Dendritic cell treated with granulocyte-macrophage colony-stimulating factor and Interleukin-4, amounts not matched to agents 40 ng/mL and 50 ng/mL, for 4 days (primary cell): ENCODE measurements at regions not wholly inside any gene's neighbourhood (a gene's known extent, or its start where the extent isn't known, plus 50 kb on each side); places are given as distances from the start of the nearest gene placed in this dataset.

ENCODE experiments used
- H3K27ac Mint-ChIP-seq: one replicate; pipeline ENCODE4 v1.8.0; 2022; ENCODE audit warnings: mild to moderate bottlenecking, mixed read lengths
- H3K27me3 Mint-ChIP-seq: one replicate; pipeline ENCODE4 v1.8.0; 2022; ENCODE audit warnings: mild to moderate bottlenecking, mixed read lengths
- H3K36me3 Mint-ChIP-seq: one replicate; pipeline ENCODE4 v1.8.0; 2022; ENCODE audit warnings: low read depth, mixed read lengths
- H3K4me1 Mint-ChIP-seq: one replicate; pipeline ENCODE4 v1.8.0; 2022; ENCODE audit warnings: low read depth, mixed read lengths
- H3K4me3 Mint-ChIP-seq: one replicate; pipeline ENCODE4 v1.8.0; 2022; ENCODE audit warnings: mild to moderate bottlenecking, moderate library complexity, mixed read lengths
- H3K9me3 Mint-ChIP-seq: one replicate; pipeline ENCODE4 v1.8.0; 2022; ENCODE audit warnings: mixed read lengths
- intact Hi-C: fragments of 100-400 bp; cut with micrococcal nuclease; formaldehyde crosslinking; loops from one replicate; pipeline ENCODE4 v1.15.0; 2022

- Mint-ChIP-seq H3K27me3 (peaks cover 5% of the 10 kb centered on the region), H3K4me1 (no peaks in the 10 kb centered on the region), H3K4me3 (no peak overlapping the region), H3K27ac (no peak overlapping the region), H3K36me3 (no peaks in the 10 kb centered on the region), H3K9me3 (no peaks in the 10 kb centered on the region)
- intact Hi-C loops, result no loop called here
These were observed 207.0 kb upstream of the SALL3 start for GRCh38 chr18:78772360-78773302.

GRCh38 chr18:78773303-78773755 is 206.3 kb upstream of the SALL3 start:
- Mint-ChIP-seq H3K36me3 (no peaks in the 10 kb centered on the region), H3K4me1 (no peaks in the 10 kb centered on the region), H3K27me3 (peaks cover 5% of the 10 kb centered on the region), H3K27ac (no peak overlapping the region), H3K4me3 (no peak overlapping the region), H3K9me3 (no peaks in the 10 kb centered on the region)
- intact Hi-C loops, result no loop called here

- Mint-ChIP-seq H3K27ac (no peak overlapping the region), H3K36me3 (no peaks in the 10 kb centered on the region), H3K27me3 (peaks cover 5% of the 10 kb centered on the region), H3K4me3 (no peak overlapping the region), H3K9me3 (no peaks in the 10 kb centered on the region), H3K4me1 (no peaks in the 10 kb centered on the region)
- intact Hi-C loops, result no loop called here
These were observed 205.8 kb upstream of the SALL3 start for GRCh38 chr18:78773819-78774218.

- peaks cover 2% of the 10 kb centered on the region for H3K27me3 Mint-ChIP-seq
- H3K36me3 Mint-ChIP-seq, result no peaks in the 10 kb centered on the region
- H3K9me3 Mint-ChIP-seq, result no peaks in the 10 kb centered on the region
- intact Hi-C loops, result no loop called here
- H3K27ac Mint-ChIP-seq, result no peak overlapping the region
- H3K4me1 Mint-ChIP-seq, result no peaks in the 10 kb centered on the region
- no peak overlapping the region for H3K4me3 Mint-ChIP-seq
These were observed 204.9 kb upstream of the SALL3 start for GRCh38 chr18:78774741-78775141.

- H3K27ac Mint-ChIP-seq, result no peak overlapping the region
- H3K4me3 Mint-ChIP-seq, result no peak overlapping the region
- no peaks in the 10 kb centered on the region for H3K9me3 Mint-ChIP-seq
- H3K4me1 Mint-ChIP-seq, result no peaks in the 10 kb centered on the region
- H3K36me3 Mint-ChIP-seq, result no peaks in the 10 kb centered on the region
- intact Hi-C loops, result no loop called here
- no peaks in the 10 kb centered on the region for H3K27me3 Mint-ChIP-seq
These were observed 203.5 kb upstream of the SALL3 start for GRCh38 chr18:78776151-78776550.

GRCh38 chr18:78776706-78777285 is 202.8 kb upstream of the SALL3 start:
- intact Hi-C loops, result no loop called here
- no peaks in the 10 kb centered on the region for H3K4me1 Mint-ChIP-seq
- H3K27ac Mint-ChIP-seq, result no peak overlapping the region
- no peaks in the 10 kb centered on the region for H3K9me3 Mint-ChIP-seq
- H3K27me3 Mint-ChIP-seq, result no peaks in the 10 kb centered on the region
- H3K36me3 Mint-ChIP-seq, result no peaks in the 10 kb centered on the region
- no peak overlapping the region for H3K4me3 Mint-ChIP-seq

GRCh38 chr18:78777992-78778391 is 201.6 kb upstream of the SALL3 start:
- Mint-ChIP-seq H3K36me3 (no peaks in the 10 kb centered on the region), H3K9me3 (no peaks in the 10 kb centered on the region), H3K27ac (no peak overlapping the region), H3K27me3 (no peaks in the 10 kb centered on the region), H3K4me3 (no peak overlapping the region), H3K4me1 (no peaks in the 10 kb centered on the region)
- intact Hi-C loops, result no loop called here

- Mint-ChIP-seq H3K36me3 (no peaks in the 10 kb centered on the region), H3K27me3 (no peaks in the 10 kb centered on the region), H3K9me3 (no peaks in the 10 kb centered on the region), H3K4me3 (no peak overlapping the region), H3K4me1 (no peaks in the 10 kb centered on the region), H3K27ac (no peak overlapping the region)
- intact Hi-C loops, result no loop called here
These were observed 201.0 kb upstream of the SALL3 start for GRCh38 chr18:78778651-78779050.

GRCh38 chr18:78779996-78780718 is 199.5 kb upstream of the SALL3 start:
- Mint-ChIP-seq H3K4me1 (no peaks in the 10 kb centered on the region), H3K9me3 (no peaks in the 10 kb centered on the region), H3K27me3 (no peaks in the 10 kb centered on the region), H3K4me3 (no peak overlapping the region), H3K27ac (no peak overlapping the region), H3K36me3 (no peaks in the 10 kb centered on the region)
- intact Hi-C loops, result no loop called here

GRCh38 chr18:78780719-78781600 is 198.7 kb upstream of the SALL3 start:
- intact Hi-C loops, result no loop called here
- no peaks in the 10 kb centered on the region for H3K9me3 Mint-ChIP-seq
- no peaks in the 10 kb centered on the region for H3K27me3 Mint-ChIP-seq
- H3K36me3 Mint-ChIP-seq, result no peaks in the 10 kb centered on the region
- no peak overlapping the region for H3K4me3 Mint-ChIP-seq
- H3K27ac Mint-ChIP-seq, result no peak overlapping the region
- no peaks in the 10 kb centered on the region for H3K4me1 Mint-ChIP-seq

- no peaks in the 10 kb centered on the region for H3K9me3 Mint-ChIP-seq
These were observed 198.0 kb upstream of the SALL3 start for GRCh38 chr18:78781601-78781960.

GRCh38 chr18:78782951-78783563 is 196.6 kb upstream of the SALL3 start:
- no peaks in the 10 kb centered on the region for H3K36me3 Mint-ChIP-seq
- H3K27ac Mint-ChIP-seq, result no peak overlapping the region
- no peaks in the 10 kb centered on the region for H3K4me1 Mint-ChIP-seq
- intact Hi-C loops, result no loop called here
- no peaks in the 10 kb centered on the region for H3K27me3 Mint-ChIP-seq
- H3K9me3 Mint-ChIP-seq, result no peaks in the 10 kb centered on the region
- H3K4me3 Mint-ChIP-seq, result no peak overlapping the region

More at GRCh38 chr18:78781601-78781960, 198.0 kb upstream of the SALL3 start:
- Mint-ChIP-seq H3K27me3 (no peaks in the 10 kb centered on the region), H3K27ac (no peak overlapping the region), H3K36me3 (no peaks in the 10 kb centered on the region), H3K4me3 (no peak overlapping the region), H3K4me1 (no peaks in the 10 kb centered on the region)
- intact Hi-C loops, result no loop called here

- intact Hi-C loops, result no loop called here
- no peaks in the 10 kb centered on the region for H3K4me1 Mint-ChIP-seq
- no peaks in the 10 kb centered on the region for H3K9me3 Mint-ChIP-seq
These were observed 196.1 kb upstream of the SALL3 start for GRCh38 chr18:78783564-78783960.

More at GRCh38 chr18:78783564-78783960, 196.1 kb upstream of the SALL3 start:
- Mint-ChIP-seq H3K4me3 (no peak overlapping the region), H3K36me3 (no peaks in the 10 kb centered on the region), H3K27ac (no peak overlapping the region), H3K27me3 (no peaks in the 10 kb centered on the region)
